HG03565 (cell line): ENCODE measurements at regions not wholly inside any gene's neighbourhood (a gene's known extent, or its start where the extent isn't known, plus 50 kb on each side); places are given as distances from the start of the nearest gene placed in this dataset.
"Not testable (repeated sequence)": the region's sequence is repeated elsewhere in the genome, so short reads cannot be mapped to it uniquely, and the experiment has no call there.

Experiments
- ATAC-seq: cut with Tn5 transposase; IDR thresholded peaks from one replicate; pipeline ENCODE4 v1.9.1; 2021; ENCODE audit warnings: mild to moderate bottlenecking, moderate library complexity; ENCODE audit not compliant: unreplicated experiment

GRCh38 chr7:25727446-25727845 lies 424.6 kb upstream of the NFE2L3 start:
- no peak for ATAC-seq

- ATAC-seq, result no peak
These were observed 424.1 kb upstream of the NFE2L3 start for GRCh38 chr7:25727876-25728275.

- no peak for ATAC-seq
These were observed 420.7 kb upstream of the NFE2L3 start for GRCh38 chr7:25731068-25731845.

- no peak for ATAC-seq
These were observed 420.2 kb upstream of the NFE2L3 start for GRCh38 chr7:25731846-25732245.

- ATAC-seq, result no peak
These were observed 419.2 kb upstream of the NFE2L3 start for GRCh38 chr7:25732766-25733217.

GRCh38 chr7:25735674-25736242 lies 416.2 kb upstream of the NFE2L3 start:
- no peak for ATAC-seq

- no peak for ATAC-seq
These were observed 413.5 kb upstream of the NFE2L3 start for GRCh38 chr7:25738528-25738927.

GRCh38 chr7:25739143-25739542 lies 412.9 kb upstream of the NFE2L3 start:
- ATAC-seq, result no peak

GRCh38 chr7:25742316-25742715 lies 409.7 kb upstream of the NFE2L3 start:
- no peak for ATAC-seq

- not testable (repeated sequence) for ATAC-seq
These were observed 408.1 kb upstream of the NFE2L3 start for GRCh38 chr7:25743670-25744451.

GRCh38 chr7:25750744-25751508 lies 401.1 kb upstream of the NFE2L3 start:
- no peak for ATAC-seq

- ATAC-seq, result no peak
These were observed 399.8 kb upstream of the NFE2L3 start for GRCh38 chr7:25752154-25752553.

- ATAC-seq, result no peak
These were observed 398.8 kb upstream of the NFE2L3 start for GRCh38 chr7:25752967-25753791.

GRCh38 chr7:25753837-25754236 lies 398.2 kb upstream of the NFE2L3 start:
- ATAC-seq, result no peak

- ATAC-seq, result no peak
These were observed 397.7 kb upstream of the NFE2L3 start for GRCh38 chr7:25754333-25754732.

- no peak for ATAC-seq
These were observed 397.2 kb upstream of the NFE2L3 start for GRCh38 chr7:25754751-25755150.

GRCh38 chr7:25756601-25757000 lies 395.4 kb upstream of the NFE2L3 start:
- ATAC-seq, result no peak

- no peak for ATAC-seq
These were observed 393.4 kb upstream of the NFE2L3 start for GRCh38 chr7:25758559-25758958.

- ATAC-seq, result no peak
These were observed 392.7 kb upstream of the NFE2L3 start for GRCh38 chr7:25759286-25759685.

GRCh38 chr7:25759748-25760147 lies 392.2 kb upstream of the NFE2L3 start:
- no peak for ATAC-seq
